HL-60 (cell line): ENCODE measurements at regions not wholly inside any gene's neighbourhood (a gene's known extent, or its start where the extent isn't known, plus 50 kb on each side); places are given as distances from the start of the nearest gene placed in this dataset.

Experiments used
- DNase-seq, 2 experiments: peaks; one replicate each; pipeline ENCODE4 v3.0.0-alpha.2; 2010 to 2020; ENCODE audit warnings: low read depth in 1 of 2, low spot score in 1 of 2
- H3K27ac ChIP-seq: fragments of 250-450 bp; sonication (Bioruptor Pico); replicated peaks from 2 replicates; pipeline ENCODE4 v1.5.1; 2020; ENCODE audit warnings: mild to moderate bottlenecking, moderate library complexity
- H3K27me3 ChIP-seq: fragments of 250-450 bp; sonication (Bioruptor Pico); 2 replicates; pipeline ENCODE4 v1.5.1; 2021; ENCODE audit warnings: mild to moderate bottlenecking, moderate library complexity; ENCODE audit not compliant: insufficient read depth, poor library complexity, severe bottlenecking
- H3K4me3 ChIP-seq: replicated peaks from 2 replicates; pipeline ENCODE4 v1.5.1; 2011; ENCODE audit warnings: mild to moderate bottlenecking, control low read depth, low read length; ENCODE audit not compliant: insufficient read depth
- GABPA ChIP-seq: IDR thresholded peaks from 2 replicates; pipeline ENCODE4 v1.6.1; 2012; ENCODE audit warnings: low read depth
- POLR2AphosphoS5 ChIP-seq: IDR thresholded peaks from 2 replicates; pipeline ENCODE4 v1.6.1; 2012; ENCODE audit warnings: low read depth
- SPI1 ChIP-seq: IDR thresholded peaks from 2 replicates; pipeline ENCODE4 v1.6.1; 2012; ENCODE audit warnings: low read depth, mild to moderate bottlenecking, borderline replicate concordance
- TF ChIP-seq, protein P1 (sequence below): IDR thresholded peaks from one replicate; pipeline ENCODE4 v1.5.1; 2011; ENCODE audit warnings: low read length, control low read depth, inconsistent platforms; ENCODE audit not compliant: insufficient read depth
- TF ChIP-seq, protein P2 (sequence below): IDR thresholded peaks from 2 replicates; pipeline ENCODE4 v1.6.1; 2012; ENCODE audit warnings: low read depth; ENCODE audit not compliant: insufficient replicate concordance

- H3K27ac ChIP-seq: no peak overlapping the region
- no peaks in the 10 kb centered on the region for H3K27me3 ChIP-seq
- H3K4me3 ChIP-seq: no peak overlapping the region
- no peak for DNase-seq
- TF ChIP-seq, protein P1, sequence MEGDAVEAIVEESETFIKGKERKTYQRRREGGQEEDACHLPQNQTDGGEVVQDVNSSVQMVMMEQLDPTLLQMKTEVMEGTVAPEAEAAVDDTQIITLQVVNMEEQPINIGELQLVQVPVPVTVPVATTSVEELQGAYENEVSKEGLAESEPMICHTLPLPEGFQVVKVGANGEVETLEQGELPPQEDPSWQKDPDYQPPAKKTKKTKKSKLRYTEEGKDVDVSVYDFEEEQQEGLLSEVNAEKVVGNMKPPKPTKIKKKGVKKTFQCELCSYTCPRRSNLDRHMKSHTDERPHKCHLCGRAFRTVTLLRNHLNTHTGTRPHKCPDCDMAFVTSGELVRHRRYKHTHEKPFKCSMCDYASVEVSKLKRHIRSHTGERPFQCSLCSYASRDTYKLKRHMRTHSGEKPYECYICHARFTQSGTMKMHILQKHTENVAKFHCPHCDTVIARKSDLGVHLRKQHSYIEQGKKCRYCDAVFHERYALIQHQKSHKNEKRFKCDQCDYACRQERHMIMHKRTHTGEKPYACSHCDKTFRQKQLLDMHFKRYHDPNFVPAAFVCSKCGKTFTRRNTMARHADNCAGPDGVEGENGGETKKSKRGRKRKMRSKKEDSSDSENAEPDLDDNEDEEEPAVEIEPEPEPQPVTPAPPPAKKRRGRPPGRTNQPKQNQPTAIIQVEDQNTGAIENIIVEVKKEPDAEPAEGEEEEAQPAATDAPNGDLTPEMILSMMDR: no peak
- TF ChIP-seq POLR2AphosphoS5 (no peak), SPI1 (no peak), GABPA (no peak)
- TF ChIP-seq, protein P2, sequence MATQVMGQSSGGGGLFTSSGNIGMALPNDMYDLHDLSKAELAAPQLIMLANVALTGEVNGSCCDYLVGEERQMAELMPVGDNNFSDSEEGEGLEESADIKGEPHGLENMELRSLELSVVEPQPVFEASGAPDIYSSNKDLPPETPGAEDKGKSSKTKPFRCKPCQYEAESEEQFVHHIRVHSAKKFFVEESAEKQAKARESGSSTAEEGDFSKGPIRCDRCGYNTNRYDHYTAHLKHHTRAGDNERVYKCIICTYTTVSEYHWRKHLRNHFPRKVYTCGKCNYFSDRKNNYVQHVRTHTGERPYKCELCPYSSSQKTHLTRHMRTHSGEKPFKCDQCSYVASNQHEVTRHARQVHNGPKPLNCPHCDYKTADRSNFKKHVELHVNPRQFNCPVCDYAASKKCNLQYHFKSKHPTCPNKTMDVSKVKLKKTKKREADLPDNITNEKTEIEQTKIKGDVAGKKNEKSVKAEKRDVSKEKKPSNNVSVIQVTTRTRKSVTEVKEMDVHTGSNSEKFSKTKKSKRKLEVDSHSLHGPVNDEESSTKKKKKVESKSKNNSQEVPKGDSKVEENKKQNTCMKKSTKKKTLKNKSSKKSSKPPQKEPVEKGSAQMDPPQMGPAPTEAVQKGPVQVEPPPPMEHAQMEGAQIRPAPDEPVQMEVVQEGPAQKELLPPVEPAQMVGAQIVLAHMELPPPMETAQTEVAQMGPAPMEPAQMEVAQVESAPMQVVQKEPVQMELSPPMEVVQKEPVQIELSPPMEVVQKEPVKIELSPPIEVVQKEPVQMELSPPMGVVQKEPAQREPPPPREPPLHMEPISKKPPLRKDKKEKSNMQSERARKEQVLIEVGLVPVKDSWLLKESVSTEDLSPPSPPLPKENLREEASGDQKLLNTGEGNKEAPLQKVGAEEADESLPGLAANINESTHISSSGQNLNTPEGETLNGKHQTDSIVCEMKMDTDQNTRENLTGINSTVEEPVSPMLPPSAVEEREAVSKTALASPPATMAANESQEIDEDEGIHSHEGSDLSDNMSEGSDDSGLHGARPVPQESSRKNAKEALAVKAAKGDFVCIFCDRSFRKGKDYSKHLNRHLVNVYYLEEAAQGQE: no peak
These were observed 153.1 kb downstream of the URI1 start for GRCh38 chr19:30095171-30095570.

DNA sequence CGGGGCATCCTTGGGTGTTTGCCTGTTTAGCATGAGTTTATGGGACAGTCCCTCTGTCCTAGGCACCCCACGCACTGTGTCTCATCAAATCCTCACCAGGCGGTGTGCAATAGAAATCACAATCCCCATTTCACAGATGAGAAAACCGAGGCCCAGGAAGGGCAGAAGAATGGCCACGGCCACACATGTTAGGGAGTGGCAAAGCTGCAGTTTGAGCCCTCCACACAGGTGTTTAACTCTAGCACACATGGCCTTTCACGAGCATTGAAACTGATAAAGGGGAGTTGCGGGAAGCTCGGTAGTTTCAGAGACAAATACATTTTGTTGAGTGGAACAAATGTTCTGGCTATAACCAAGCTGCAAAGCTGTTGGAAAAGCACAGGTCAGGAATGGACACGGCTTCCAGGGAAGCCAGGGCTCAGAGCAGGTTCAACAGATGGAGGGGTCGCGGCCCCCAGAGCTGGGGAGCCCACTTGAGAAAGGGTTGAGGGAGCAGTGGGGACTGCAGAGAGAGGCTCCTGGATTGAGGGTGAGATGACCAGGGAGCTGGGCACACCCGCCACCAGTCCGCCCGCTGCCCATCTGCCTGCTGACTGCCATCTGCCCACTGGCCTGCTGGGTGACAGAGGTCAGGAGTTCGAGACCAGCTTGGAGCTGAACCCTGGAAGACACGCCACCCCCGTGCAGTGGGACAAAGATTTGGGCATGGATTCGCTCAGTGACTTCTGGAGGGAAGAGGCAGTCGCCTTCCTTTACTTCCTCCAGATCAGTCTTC is 154.7 kb downstream of the URI1 start:
- Histone ChIP-seq H3K27ac (no peak overlapping the region), H3K27me3 (no peaks in the 10 kb centered on the region), H3K4me3 (no peak overlapping the region)
- no peak for DNase-seq
- no peak for TF ChIP-seq POLR2AphosphoS5
- TF ChIP-seq SPI1: no peak
- TF ChIP-seq, protein P2: no peak
- TF ChIP-seq, protein P1: no peak
- TF ChIP-seq GABPA: no peak

- Histone ChIP-seq H3K27me3 (no peaks in the 10 kb centered on the region), H3K4me3 (no peak overlapping the region), H3K27ac (no peak overlapping the region)
- TF ChIP-seq, protein P1: no peak
- TF ChIP-seq GABPA: no peak
- TF ChIP-seq, protein P2: no peak
- TF ChIP-seq SPI1: no peak
- TF ChIP-seq POLR2AphosphoS5: no peak
- DNase-seq: no peak
These were observed 155.8 kb downstream of the URI1 start for GRCh38 chr19:30097746-30098280.
